Heart left ventricle (tissue), 16 donors: ENCODE measurements at regions not wholly inside any gene's neighbourhood (a gene's known extent, or its start where the extent isn't known, plus 50 kb on each side); places are given as distances from the start of the nearest gene placed in this dataset.

Source experiments
- ATAC-seq, 4 donors: fragments of 200-7000 bp; cut with Tn5 transposase; one replicate each; pipeline ENCODE4 v1.9.1; 2020 to 2022; ENCODE audit warnings: moderate library complexity in 4 of 4, mild to moderate bottlenecking in 3 of 4, moderate number of reproducible peaks in 1 of 4
- DNase-seq, 5 donors: peaks; one replicate each; pipeline ENCODE4 v3.0.0-alpha.2; 2020
- H3K27ac ChIP-seq, 12 donors: fragments of 200-600 bp; sonication (generic) in 4 of 12; one replicate each; pipeline versions ENCODE4 v1.5.0 to v1.8.0; 2016 to 2022; ENCODE audit warnings: mild to moderate bottlenecking in 2 of 12
- H3K27me3 ChIP-seq, 9 donors: fragments of 200-600 bp; sonication (generic) in 2 of 9; one replicate each; pipeline versions ENCODE4 v1.5.1 to v1.8.0; 2016 to 2022; ENCODE audit warnings: mild to moderate bottlenecking in 3 of 9
- H3K36me3 ChIP-seq, 9 donors: fragments of 200-600 bp; sonication (generic) in 2 of 9; one replicate each; pipeline versions ENCODE4 v1.5.0 to v1.8.0; 2018 to 2022; ENCODE audit warnings: mild to moderate bottlenecking in 2 of 9
- H3K4me1 ChIP-seq, 12 donors: fragments of 200-600 bp; sonication (generic) in 4 of 12; one replicate each; pipeline versions ENCODE4 v1.5.0 to v1.8.0; 2016 to 2022; ENCODE audit warnings: mild to moderate bottlenecking in 3 of 12
- H3K4me3 ChIP-seq, 12 donors: fragments of 200-600 bp; sonication (generic) in 4 of 12; one replicate each; pipeline versions ENCODE4 v1.5.0 to v1.8.0; 2017 to 2022; ENCODE audit warnings: mild to moderate bottlenecking in 9 of 12, moderate library complexity in 4 of 12
- H3K9me3 ChIP-seq, 12 donors: fragments of 200-600 bp; sonication (generic) in 4 of 12; one replicate each; pipeline versions ENCODE4 v1.5.0 to v1.8.0; 2016 to 2022; ENCODE audit warnings: mild to moderate bottlenecking in 1 of 12
- POLR2A ChIP-seq, 2 donors: fragments of 450-650 bp; IDR thresholded peaks; one replicate each; pipeline ENCODE4 v1.6.1; 2017; ENCODE audit warnings: antibody characterized with exemption in 2 of 2, mild to moderate bottlenecking in 2 of 2, moderate library complexity in 2 of 2
- WGBS, 4 donors: extraction: QIAGEN DNeasy Blood & Tissue Kit in 2 of 4; methylation state at CpG; one replicate each; pipeline versions ENCODE4 v1.1.5 to v1.1.7; 2013 to 2018; 5-methylcytosine and 5-hydroxymethylcytosine counted together
- intact Hi-C, 10 donors: fragments of 100-400 bp; cut with DNase I; formaldehyde crosslinking; loops; one replicate each; pipeline versions ENCODE4 v1.11.1 to v1.14.2; 2022
- TF ChIP-seq, protein P1 (sequence below), 12 donors: fragments of 200-600 bp; sonication (generic) in 4 of 12; IDR thresholded peaks; one replicate each; pipeline versions ENCODE4 v1.5.0 to v1.8.0; 2018 to 2022; ENCODE audit warnings: antibody characterized with exemption in 12 of 12, mild to moderate bottlenecking in 5 of 12
- donor health status: ischemic (EF 13 %, LVEDD 7.1; RV severe dilation, severe dysfunction).
- donor health status: healthy with polysubstance abuse.
- donor health status: DM: no; HTN: yes; CAD: no.
- donor health status: DM: no; HTN: no; CAD: no.
- donor health status: ischemic (EF 25% LVEDD 6.9; RV normal size, moderate dysfunction).
- donor health status: ischemic (EF 25% LVEDD 5.7; RV mildly dilated, moderate dysfunction).
- donor health status: healthy.
- donor health status: DM: yes; HTN: yes; CAD: no.
- donor health status: ischemic (EF 35%, LVEDD 5.7; RV mildly dilated, moderate dysfunction).
- donor health status: nonischemic (EF 11% LVEDD 7.7; RV severe dilation, severe dysfunction).
- donor health status: DM: yes; HTN: yes; CAD: no.
- donor health status: PGD.
- donor health status: ischemic (EF 29% LVEDD 5.4; RV normal size, mild dysfunction).
- donor health status: nonischemic (EF 23%, LVEDD 6.1; RV moderate dilation, normal function).

DNA sequence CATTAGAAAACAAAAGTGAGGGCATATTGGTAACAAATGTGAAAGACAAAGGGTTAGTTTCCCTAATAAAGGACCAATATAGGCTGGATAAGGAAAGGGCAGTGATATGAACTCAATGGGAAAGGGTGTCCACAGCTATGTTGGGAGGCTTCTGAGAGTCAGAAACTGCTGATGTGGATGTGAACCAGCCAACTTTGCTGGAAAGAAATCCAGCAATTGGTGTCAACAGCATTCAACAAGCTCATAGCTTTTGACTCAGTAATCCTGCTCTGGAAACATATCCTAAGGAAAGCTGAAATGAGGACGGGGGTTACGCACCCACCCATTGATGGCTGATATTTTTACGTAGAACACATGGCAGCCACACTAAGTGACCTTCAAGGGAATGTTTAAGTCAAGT is 63.7 kb downstream of the ARL4C start:
- no peak for DNase-seq
- Histone ChIP-seq H3K36me3 (no peaks in the 10 kb centered on the region), H3K9me3 (no peaks in the 10 kb centered on the region), H3K27ac (no peak overlapping the region), H3K4me3 (no peak overlapping the region), H3K27me3 (no peaks in the 10 kb centered on the region), H3K4me1 (peaks cover 0 to 26% (median 15%) of the 10 kb centered on the region in 12 donors)
- intact Hi-C loops: no loop called here
- TF ChIP-seq POLR2A (IDR thresholded peaks at IDR 0.05): no peak
- TF ChIP-seq, protein P1, sequence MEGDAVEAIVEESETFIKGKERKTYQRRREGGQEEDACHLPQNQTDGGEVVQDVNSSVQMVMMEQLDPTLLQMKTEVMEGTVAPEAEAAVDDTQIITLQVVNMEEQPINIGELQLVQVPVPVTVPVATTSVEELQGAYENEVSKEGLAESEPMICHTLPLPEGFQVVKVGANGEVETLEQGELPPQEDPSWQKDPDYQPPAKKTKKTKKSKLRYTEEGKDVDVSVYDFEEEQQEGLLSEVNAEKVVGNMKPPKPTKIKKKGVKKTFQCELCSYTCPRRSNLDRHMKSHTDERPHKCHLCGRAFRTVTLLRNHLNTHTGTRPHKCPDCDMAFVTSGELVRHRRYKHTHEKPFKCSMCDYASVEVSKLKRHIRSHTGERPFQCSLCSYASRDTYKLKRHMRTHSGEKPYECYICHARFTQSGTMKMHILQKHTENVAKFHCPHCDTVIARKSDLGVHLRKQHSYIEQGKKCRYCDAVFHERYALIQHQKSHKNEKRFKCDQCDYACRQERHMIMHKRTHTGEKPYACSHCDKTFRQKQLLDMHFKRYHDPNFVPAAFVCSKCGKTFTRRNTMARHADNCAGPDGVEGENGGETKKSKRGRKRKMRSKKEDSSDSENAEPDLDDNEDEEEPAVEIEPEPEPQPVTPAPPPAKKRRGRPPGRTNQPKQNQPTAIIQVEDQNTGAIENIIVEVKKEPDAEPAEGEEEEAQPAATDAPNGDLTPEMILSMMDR (IDR thresholded peaks at IDR 0.05): no peak
- ATAC-seq: no peak
- 57 to 96% (median 89%) methylated on average over 3 of the region's 3 CpGs for WGBS, 4 donors

DNA sequence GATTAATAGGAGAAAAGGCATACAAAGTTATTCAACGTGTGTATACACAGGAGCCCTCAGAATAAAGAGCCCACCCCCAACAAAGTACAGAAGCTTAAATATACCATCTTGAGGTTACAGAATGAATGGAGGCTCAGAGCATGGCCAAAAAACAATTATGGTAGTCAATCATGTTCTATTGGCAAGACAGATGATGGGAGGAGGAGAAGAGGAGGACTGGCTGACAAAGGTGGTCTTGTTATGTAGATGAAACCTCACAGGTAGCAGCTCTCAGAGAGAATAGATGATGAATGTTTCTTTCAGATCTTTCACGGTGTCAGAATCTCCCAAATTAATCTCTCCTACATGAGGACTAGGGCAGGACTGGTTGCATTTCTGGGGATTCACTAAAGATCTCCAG is 66.0 kb downstream of the ARL4C start:
- peaks cover 0 to 35% (median 6%) of the 10 kb centered on the region in 12 donors for H3K4me1 ChIP-seq
- no peak overlapping the region for H3K27ac ChIP-seq
- no peak for DNase-seq
- H3K9me3 ChIP-seq: no peaks in the 10 kb centered on the region
- ATAC-seq: no peak
- no peak overlapping the region for H3K4me3 ChIP-seq
- 70 to 80% (median 75%) methylated on average over 2 of the region's 2 CpGs for WGBS, 4 donors
- no peaks in the 10 kb centered on the region for H3K27me3 ChIP-seq
- H3K36me3 ChIP-seq: no peaks in the 10 kb centered on the region
- TF ChIP-seq, protein P1 (IDR thresholded peaks at IDR 0.05): no peak
- no peak for TF ChIP-seq POLR2A (IDR thresholded peaks at IDR 0.05)
- intact Hi-C loops: no loop called here

DNA sequence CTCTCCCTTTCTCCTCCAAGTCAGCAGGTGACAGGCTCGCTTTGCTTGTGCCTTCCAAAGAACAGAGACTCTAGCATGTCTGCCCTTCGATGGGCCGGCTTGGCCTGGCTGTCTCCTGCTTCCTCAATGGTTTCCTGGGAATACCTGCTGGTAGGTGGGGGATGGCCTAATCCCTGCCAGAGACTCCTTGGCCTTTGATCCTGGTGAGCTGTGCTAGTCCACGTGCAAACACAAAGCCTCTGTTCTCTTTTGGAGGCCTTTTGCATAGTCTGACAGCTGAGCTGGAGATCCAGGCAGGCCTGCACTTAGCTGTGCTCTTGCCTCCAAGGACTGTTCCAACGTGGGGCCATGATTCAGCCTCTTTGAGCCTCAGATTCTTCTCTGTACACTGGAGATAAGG is 67.6 kb downstream of the ARL4C start:
- Histone ChIP-seq H3K27me3 (no peaks in the 10 kb centered on the region), H3K4me1 (peaks cover 0 to 42% (median 0%) of the 10 kb centered on the region in 12 donors), H3K27ac (no peak overlapping the region), H3K4me3 (no peak overlapping the region), H3K9me3 (no peaks in the 10 kb centered on the region), H3K36me3 (no peaks in the 10 kb centered on the region)
- WGBS, 4 donors: 72 to 74% (median 74%) methylated on average over 5 of the region's 5 CpGs
- TF ChIP-seq, protein P1 (IDR thresholded peaks at IDR 0.05): no peak
- no peak for TF ChIP-seq POLR2A (IDR thresholded peaks at IDR 0.05)
- DNase-seq (no peak), ATAC-seq (no peak)
- intact Hi-C loops: no loop called here

DNA sequence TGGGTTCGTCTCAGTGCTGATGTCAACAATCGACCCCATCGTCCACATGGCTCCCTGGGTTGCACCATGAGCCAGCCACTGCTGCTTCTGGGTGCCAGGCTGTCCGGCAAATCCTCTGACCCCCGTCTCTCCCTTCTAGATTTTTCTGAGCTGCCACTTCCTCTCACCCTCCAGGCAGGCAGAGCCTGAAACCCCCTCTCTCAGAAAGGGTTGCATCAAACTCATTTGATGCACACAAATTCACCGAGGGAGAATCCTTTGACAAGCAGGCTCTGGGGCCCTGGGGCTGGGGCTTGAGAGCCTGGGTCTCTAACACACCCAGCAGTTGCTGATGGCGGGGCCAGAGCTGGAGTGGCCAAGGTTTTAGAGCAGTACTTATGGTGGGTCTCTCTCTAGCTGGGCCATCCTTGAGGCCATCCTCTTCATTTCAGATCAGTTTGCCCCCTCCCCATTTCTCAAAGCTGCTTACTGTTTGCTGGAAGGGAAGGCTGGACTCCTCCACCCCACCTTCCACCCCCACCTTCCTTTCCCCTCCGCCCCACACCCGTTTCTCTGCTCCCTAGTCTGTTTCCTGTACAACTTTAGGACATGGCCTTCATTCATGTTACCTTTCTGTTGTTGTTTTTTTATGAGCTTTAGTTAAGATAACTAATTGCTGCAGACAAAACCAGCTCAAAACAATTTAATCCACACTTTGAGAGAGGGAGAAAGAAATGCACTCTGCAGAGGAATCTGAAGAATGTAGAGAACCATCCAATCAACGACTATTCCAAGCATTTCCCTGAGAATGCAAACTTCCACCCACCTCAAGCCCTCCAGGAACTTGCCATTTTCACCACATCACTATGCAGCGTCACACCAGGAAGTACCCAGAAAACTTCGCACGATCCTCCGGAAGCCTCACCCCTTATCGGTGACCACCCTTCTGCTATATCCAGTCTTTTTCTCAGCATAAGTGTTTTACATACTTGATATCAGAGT is 69.5 kb downstream of the ARL4C start:
- no peaks in the 10 kb centered on the region for H3K36me3 ChIP-seq
- H3K4me1 ChIP-seq: peaks cover 0 to 52% (median 0%) of the 10 kb centered on the region in 12 donors
- H3K27ac ChIP-seq: peak overlapping the region in 2 of 12 donors; percentile 30 to 88
- 45 to 47% (median 46%) methylated on average over 15 of the region's 15 CpGs for WGBS, 4 donors
- H3K27me3 ChIP-seq: no peaks in the 10 kb centered on the region
- ATAC-seq: peak in 1 of 4 donors; percentile 18
- intact Hi-C loops: no loop called here
- no peaks in the 10 kb centered on the region for H3K9me3 ChIP-seq
- no peak for DNase-seq
- no peak for TF ChIP-seq POLR2A (IDR thresholded peaks at IDR 0.05)
- TF ChIP-seq, protein P1 (IDR thresholded peaks at IDR 0.05): no peak
- H3K4me3 ChIP-seq: no peak overlapping the region
